ENCODE measurements at regions not wholly inside any gene's neighbourhood (a gene's known extent, or its start where the extent isn't known, plus 50 kb on each side); places are given as distances from the start of the nearest gene placed in this dataset.
A peak's percentile ranks its signal among the peaks of the same experiment; 100 is the strongest.

GRCh38 chr3:78494851-78495250 lies 1272.9 kb downstream of the ROBO1 start:
- TF ChIP-seq CTCF (IDR thresholded peaks at IDR 0.05; ENCODE audit: borderline replicate concordance, extremely low read depth, insufficient read depth), result no peak
- no peak overlapping the region for H3K9ac ChIP-seq (ENCODE audit: low read length in 3 of 3)
- no peaks in the 10 kb centered on the region for H3K9me3 ChIP-seq (ENCODE audit: control insufficient read depth in 2 of 3, insufficient read depth in 1 of 3, low read length in 3 of 3)
- no peaks in the 10 kb centered on the region for H3K27me3 ChIP-seq (ENCODE audit: control insufficient read depth, insufficient read depth, low read length)
- no peak for FAIRE-seq
- DNase-seq, result no peak
- H3K36me3 ChIP-seq (ENCODE audit: control insufficient read depth in 2 of 3, insufficient read depth in 3 of 3, low read length in 3 of 3), result no peaks in the 10 kb centered on the region
- no peaks in the 10 kb centered on the region for H3K4me1 ChIP-seq (ENCODE audit: control insufficient read depth in 2 of 3, insufficient read depth in 2 of 3, low read depth in 1 of 3, low read length in 3 of 3)
- H3K4me3 ChIP-seq (ENCODE audit: low read length in 3 of 3), result no peak overlapping the region
- intact Hi-C loops (cut with DNase I), result no loop called here
- no peak overlapping the region for H3K27ac ChIP-seq (ENCODE audit: low read depth in 2 of 2, low read length in 2 of 2)

- intact Hi-C loops (cut with DNase I), result no loop called here
- no peak overlapping the region for H3K4me3 ChIP-seq (ENCODE audit: low read length in 3 of 3)
- no peak for FAIRE-seq
Measured at GRCh38 chr3:78495301-78495700, 1272.5 kb downstream of the ROBO1 start.

GRCh38 chr3:78496501-78496900 lies 1271.3 kb downstream of the ROBO1 start:
- FAIRE-seq (no peak), DNase-seq (no peak)
- intact Hi-C loops (cut with DNase I), result no loop called here
- Histone ChIP-seq H3K36me3 (ENCODE audit: control insufficient read depth in 2 of 3, insufficient read depth in 3 of 3, low read length in 3 of 3) (no peaks in the 10 kb centered on the region), H3K9ac (ENCODE audit: low read length in 3 of 3) (no peak overlapping the region), H3K4me3 (ENCODE audit: low read length in 3 of 3) (no peak overlapping the region), H3K27ac (ENCODE audit: low read depth in 2 of 2, low read length in 2 of 2) (no peak overlapping the region), H3K4me1 (ENCODE audit: control insufficient read depth in 2 of 3, insufficient read depth in 2 of 3, low read depth in 1 of 3, low read length in 3 of 3) (no peaks in the 10 kb centered on the region), H3K27me3 (ENCODE audit: control insufficient read depth, insufficient read depth, low read length) (no peaks in the 10 kb centered on the region), H3K9me3 (ENCODE audit: control insufficient read depth in 2 of 3, insufficient read depth in 1 of 3, low read length in 3 of 3) (no peaks in the 10 kb centered on the region)
- TF ChIP-seq CTCF (IDR thresholded peaks at IDR 0.05; ENCODE audit: borderline replicate concordance, extremely low read depth, insufficient read depth), result no peak

More at GRCh38 chr3:78495301-78495700, 1272.5 kb downstream of the ROBO1 start:
- no peak overlapping the region for H3K9ac ChIP-seq (ENCODE audit: low read length in 3 of 3)
- H3K4me1 ChIP-seq (ENCODE audit: control insufficient read depth in 2 of 3, insufficient read depth in 2 of 3, low read depth in 1 of 3, low read length in 3 of 3), result no peaks in the 10 kb centered on the region
- H3K27me3 ChIP-seq (ENCODE audit: control insufficient read depth, insufficient read depth, low read length), result no peaks in the 10 kb centered on the region
- no peaks in the 10 kb centered on the region for H3K9me3 ChIP-seq (ENCODE audit: control insufficient read depth in 2 of 3, insufficient read depth in 1 of 3, low read length in 3 of 3)
- H3K36me3 ChIP-seq (ENCODE audit: control insufficient read depth in 2 of 3, insufficient read depth in 3 of 3, low read length in 3 of 3), result no peaks in the 10 kb centered on the region
- no peak overlapping the region for H3K27ac ChIP-seq (ENCODE audit: low read depth in 2 of 2, low read length in 2 of 2)
- no peak for DNase-seq
- TF ChIP-seq CTCF (IDR thresholded peaks at IDR 0.05; ENCODE audit: borderline replicate concordance, extremely low read depth, insufficient read depth), result no peak

GRCh38 chr3:78497021-78497420 lies 1270.8 kb downstream of the ROBO1 start:
- Histone ChIP-seq H3K27me3 (ENCODE audit: control insufficient read depth, insufficient read depth, low read length) (no peaks in the 10 kb centered on the region), H3K9ac (ENCODE audit: low read length in 3 of 3) (no peak overlapping the region), H3K4me1 (ENCODE audit: control insufficient read depth in 2 of 3, insufficient read depth in 2 of 3, low read depth in 1 of 3, low read length in 3 of 3) (no peaks in the 10 kb centered on the region), H3K4me3 (ENCODE audit: low read length in 3 of 3) (no peak overlapping the region), H3K9me3 (ENCODE audit: control insufficient read depth in 2 of 3, insufficient read depth in 1 of 3, low read length in 3 of 3) (no peaks in the 10 kb centered on the region), H3K27ac (ENCODE audit: low read depth in 2 of 2, low read length in 2 of 2) (no peak overlapping the region), H3K36me3 (ENCODE audit: control insufficient read depth in 2 of 3, insufficient read depth in 3 of 3, low read length in 3 of 3) (no peaks in the 10 kb centered on the region)
- peak in 1 of 5 donors; percentile 7 for DNase-seq
- no peak for FAIRE-seq
- intact Hi-C loops (cut with DNase I), result no loop called here
- no peak for TF ChIP-seq CTCF (IDR thresholded peaks at IDR 0.05; ENCODE audit: borderline replicate concordance, extremely low read depth, insufficient read depth)
